A673 (cell line): ENCODE measurements at regions not wholly inside any gene's neighbourhood (a gene's known extent, or its start where the extent isn't known, plus 50 kb on each side); places are given as distances from the start of the nearest gene placed in this dataset.

Experiments used
- BruUV-seq: library from RNA; stranded (reverse); fragments of 400-500 nt; replicated peaks from 2 replicates; lab custom pipeline; 2021; lab: Mats Ljungman, UMichigan
- CTCF ChIA-PET: fragments of 300-600 bp; sonication (Branson Sonifier 250); formaldehyde crosslinking; loops from one replicate; lab custom pipeline; 2022; ENCODE audit warnings: antibody characterized with exemption; lab: Charles Lee
- POLR2A ChIA-PET: fragments of 300-600 bp; sonication (Branson Sonifier 250); formaldehyde crosslinking; loops from one replicate; lab custom pipeline; 2022; ENCODE audit warnings: antibody characterized with exemption; ENCODE audit not compliant: low non-redundant PET; lab: Charles Lee
- DNase-seq: peaks from one replicate; pipeline ENCODE4 v3.0.0-alpha.2; 2015; ENCODE audit warnings: low spot score
- H3K27ac ChIP-seq: fragments of 200-600 bp; sonication (generic); 2 replicates; pipeline ENCODE4 v1.5.1; 2016; ENCODE audit warnings: mixed run types, low read depth, mild to moderate bottlenecking, mixed read lengths, antibody characterized with exemption, low read length; ENCODE audit not compliant: poor library complexity, severe bottlenecking
- H3K27me3 ChIP-seq: fragments of 200-600 bp; sonication (generic); replicated peaks from 2 replicates; pipeline ENCODE4 v1.6.1; 2017; ENCODE audit warnings: mixed run types, low read depth, mild to moderate bottlenecking, mixed read lengths, antibody characterized with exemption, low read length; ENCODE audit not compliant: insufficient read depth, poor library complexity
- H3K36me3 ChIP-seq: fragments of 200-600 bp; sonication (generic); 2 replicates; pipeline ENCODE4 v1.6.1; 2016; ENCODE audit warnings: mixed run types, mild to moderate bottlenecking, mixed read lengths, antibody characterized with exemption, low read length; ENCODE audit not compliant: insufficient read depth, poor library complexity, severe bottlenecking
- H3K4me1 ChIP-seq: fragments of 200-600 bp; sonication (generic); 2 replicates; pipeline ENCODE4 v1.6.1; 2017; ENCODE audit warnings: mixed run types, mild to moderate bottlenecking, mixed read lengths, antibody characterized with exemption, low read length; ENCODE audit not compliant: insufficient read depth, poor library complexity, severe bottlenecking
- H3K4me3 ChIP-seq: fragments of 200-600 bp; sonication (generic); 2 replicates; pipeline ENCODE4 v1.5.1; 2016; ENCODE audit warnings: low read depth, mixed run types, mild to moderate bottlenecking, mixed read lengths, low read length; ENCODE audit not compliant: poor library complexity, severe bottlenecking
- H3K9me3 ChIP-seq: fragments of 200-600 bp; sonication (generic); 2 replicates; pipeline ENCODE4 v1.6.1; 2016; ENCODE audit warnings: mixed run types, low read depth, mild to moderate bottlenecking, mixed read lengths, antibody characterized with exemption, low read length; ENCODE audit not compliant: poor library complexity, severe bottlenecking
- CTCF ChIP-seq: fragments of 300-800, 200-600 bp; sonication (generic); conservative IDR thresholded peaks from 2 replicates; pipeline ENCODE4 v1.5.1; 2017; ENCODE audit warnings: low read depth, mild to moderate bottlenecking, antibody characterized with exemption, low read length, moderate library complexity, mixed read lengths
- EZH2 ChIP-seq: fragments of 200-600 bp; sonication (generic); IDR thresholded peaks from 2 replicates; pipeline ENCODE4 v1.6.1; 2017; ENCODE audit warnings: borderline replicate concordance, low read depth, mild to moderate bottlenecking, mixed read lengths, antibody characterized with exemption, low read length; ENCODE audit not compliant: poor library complexity, severe bottlenecking
- intact Hi-C: fragments of 100-400 bp; cut with micrococcal nuclease; formaldehyde crosslinking; loops from one replicate; pipeline ENCODE4 v1.10.0; 2022; ENCODE audit not compliant: unreplicated experiment

GRCh38 chr21:18812308-18812707 is 408.7 kb upstream of the TMPRSS15 start:
- ChIA-PET POLR2A (no interaction called here), CTCF (no interaction called here)
- TF ChIP-seq EZH2 (no peak), CTCF (no peak)
- Histone ChIP-seq H3K4me3 (no peak overlapping the region), H3K4me1 (no peaks in the 10 kb centered on the region), H3K9me3 (no peaks in the 10 kb centered on the region), H3K27ac (no peak overlapping the region), H3K27me3 (no peaks in the 10 kb centered on the region), H3K36me3 (no peaks in the 10 kb centered on the region)
- DNase-seq = no peak
- BruUV-seq = no TSS peak
- intact Hi-C loops = no loop called here

- DNase-seq = no peak
- Histone ChIP-seq H3K27me3 (no peaks in the 10 kb centered on the region), H3K27ac (no peak overlapping the region), H3K4me1 (no peaks in the 10 kb centered on the region), H3K36me3 (no peaks in the 10 kb centered on the region), H3K9me3 (no peaks in the 10 kb centered on the region), H3K4me3 (no peak overlapping the region)
- no TSS peak for BruUV-seq
- ChIA-PET POLR2A (no interaction called here), CTCF (no interaction called here)
- intact Hi-C loops = no loop called here
- no peak for TF ChIP-seq CTCF
- TF ChIP-seq EZH2 = no peak
Measured at GRCh38 chr21:18819507-18819906, 415.9 kb upstream of the TMPRSS15 start.

GRCh38 chr21:18826562-18826961 is 423.0 kb upstream of the TMPRSS15 start:
- Histone ChIP-seq H3K36me3 (no peaks in the 10 kb centered on the region), H3K4me3 (no peak overlapping the region), H3K4me1 (no peaks in the 10 kb centered on the region), H3K27ac (no peak overlapping the region), H3K27me3 (no peaks in the 10 kb centered on the region), H3K9me3 (peaks cover 10% of the 10 kb centered on the region)
- ChIA-PET POLR2A (no interaction called here), CTCF (no interaction called here)
- intact Hi-C loops = no loop called here
- DNase-seq = no peak
- BruUV-seq = no TSS peak
- TF ChIP-seq CTCF (no peak), EZH2 (no peak)
